ENCODE measurements at regions not wholly inside any gene's neighbourhood (a gene's known extent, or its start where the extent isn't known, plus 50 kb on each side); places are given as distances from the start of the nearest gene placed in this dataset.

DNA sequence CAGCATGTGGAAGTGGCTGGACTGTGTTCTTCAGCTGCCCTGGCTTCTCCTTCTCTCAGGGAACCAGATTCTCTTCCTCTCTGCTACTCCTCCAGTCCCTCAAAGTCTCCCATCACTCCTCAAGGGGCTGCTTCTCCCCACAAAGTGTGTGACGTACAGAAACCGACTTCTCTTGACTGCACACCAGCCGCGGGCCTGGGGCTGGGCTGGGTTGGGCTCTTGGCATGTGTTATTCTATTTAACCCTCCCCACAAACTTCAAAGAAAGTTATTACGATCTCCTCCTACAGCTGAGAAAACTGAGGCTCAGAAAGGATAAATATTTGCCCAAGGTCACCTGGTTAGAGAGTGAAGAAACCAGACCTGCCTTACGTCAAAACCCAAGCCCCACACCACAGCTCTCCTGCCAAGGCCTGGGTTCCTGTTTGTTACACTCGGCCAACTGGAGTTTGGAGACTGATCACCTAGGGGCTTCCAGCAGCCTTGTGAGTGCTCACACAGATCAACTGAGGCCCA, 269.0 kb downstream of the TFCP2L1 start:
- TF ChIP-seq, protein P1, sequence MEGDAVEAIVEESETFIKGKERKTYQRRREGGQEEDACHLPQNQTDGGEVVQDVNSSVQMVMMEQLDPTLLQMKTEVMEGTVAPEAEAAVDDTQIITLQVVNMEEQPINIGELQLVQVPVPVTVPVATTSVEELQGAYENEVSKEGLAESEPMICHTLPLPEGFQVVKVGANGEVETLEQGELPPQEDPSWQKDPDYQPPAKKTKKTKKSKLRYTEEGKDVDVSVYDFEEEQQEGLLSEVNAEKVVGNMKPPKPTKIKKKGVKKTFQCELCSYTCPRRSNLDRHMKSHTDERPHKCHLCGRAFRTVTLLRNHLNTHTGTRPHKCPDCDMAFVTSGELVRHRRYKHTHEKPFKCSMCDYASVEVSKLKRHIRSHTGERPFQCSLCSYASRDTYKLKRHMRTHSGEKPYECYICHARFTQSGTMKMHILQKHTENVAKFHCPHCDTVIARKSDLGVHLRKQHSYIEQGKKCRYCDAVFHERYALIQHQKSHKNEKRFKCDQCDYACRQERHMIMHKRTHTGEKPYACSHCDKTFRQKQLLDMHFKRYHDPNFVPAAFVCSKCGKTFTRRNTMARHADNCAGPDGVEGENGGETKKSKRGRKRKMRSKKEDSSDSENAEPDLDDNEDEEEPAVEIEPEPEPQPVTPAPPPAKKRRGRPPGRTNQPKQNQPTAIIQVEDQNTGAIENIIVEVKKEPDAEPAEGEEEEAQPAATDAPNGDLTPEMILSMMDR (conservative IDR thresholded peaks at IDR 0.05; ENCODE audit: low read length), result no peak
- no peak for TF ChIP-seq EZH2phosphoT487 (IDR thresholded peaks at IDR 0.05; ENCODE audit: borderline replicate concordance)
